ENCODE measurements at regions not wholly inside any gene's neighbourhood (a gene's known extent, or its start where the extent isn't known, plus 50 kb on each side); places are given as distances from the start of the nearest gene placed in this dataset.

DNA sequence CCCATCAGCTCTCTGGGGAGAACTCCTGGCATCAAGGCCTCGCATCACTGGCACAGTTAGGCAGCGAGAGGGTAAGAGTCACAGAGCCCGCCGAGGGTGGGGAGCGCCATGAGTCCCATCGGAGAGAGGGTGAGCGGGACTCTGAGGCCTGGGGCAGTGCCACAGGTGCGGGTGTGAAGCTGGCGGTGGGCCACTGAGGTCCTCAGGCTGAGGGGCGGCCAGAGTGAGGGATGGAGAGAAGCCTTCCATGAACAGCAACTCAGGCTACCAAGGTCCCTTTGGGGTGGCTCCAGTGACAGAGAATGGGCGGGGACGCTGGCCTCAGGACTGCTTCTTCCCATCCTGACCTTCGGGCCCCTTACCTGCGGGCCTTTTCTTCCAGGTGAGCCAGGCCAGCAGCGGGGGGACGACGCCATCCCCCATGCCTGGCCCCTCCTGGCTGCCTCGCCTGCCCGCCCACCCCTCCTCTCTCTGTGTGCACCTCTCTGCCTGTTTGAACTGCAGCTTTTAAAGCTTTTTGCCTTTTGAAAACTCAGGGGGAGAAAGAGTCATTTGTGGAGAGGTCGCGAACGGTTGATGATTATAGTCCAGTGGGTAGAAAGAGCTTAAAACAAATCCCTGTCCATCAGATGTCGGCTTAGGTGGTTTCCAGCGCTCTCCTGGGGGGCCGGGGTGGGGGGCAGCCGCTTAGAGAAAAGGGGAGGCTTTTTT lies 149.3 kb upstream of the GSE1 start:
- TF ChIP-seq POLR2A (IDR thresholded peaks at IDR 0.05): no peak
- TF ChIP-seq, protein P1, sequence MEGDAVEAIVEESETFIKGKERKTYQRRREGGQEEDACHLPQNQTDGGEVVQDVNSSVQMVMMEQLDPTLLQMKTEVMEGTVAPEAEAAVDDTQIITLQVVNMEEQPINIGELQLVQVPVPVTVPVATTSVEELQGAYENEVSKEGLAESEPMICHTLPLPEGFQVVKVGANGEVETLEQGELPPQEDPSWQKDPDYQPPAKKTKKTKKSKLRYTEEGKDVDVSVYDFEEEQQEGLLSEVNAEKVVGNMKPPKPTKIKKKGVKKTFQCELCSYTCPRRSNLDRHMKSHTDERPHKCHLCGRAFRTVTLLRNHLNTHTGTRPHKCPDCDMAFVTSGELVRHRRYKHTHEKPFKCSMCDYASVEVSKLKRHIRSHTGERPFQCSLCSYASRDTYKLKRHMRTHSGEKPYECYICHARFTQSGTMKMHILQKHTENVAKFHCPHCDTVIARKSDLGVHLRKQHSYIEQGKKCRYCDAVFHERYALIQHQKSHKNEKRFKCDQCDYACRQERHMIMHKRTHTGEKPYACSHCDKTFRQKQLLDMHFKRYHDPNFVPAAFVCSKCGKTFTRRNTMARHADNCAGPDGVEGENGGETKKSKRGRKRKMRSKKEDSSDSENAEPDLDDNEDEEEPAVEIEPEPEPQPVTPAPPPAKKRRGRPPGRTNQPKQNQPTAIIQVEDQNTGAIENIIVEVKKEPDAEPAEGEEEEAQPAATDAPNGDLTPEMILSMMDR (IDR thresholded peaks at IDR 0.05): no peak

Measured in lower leg skin (tissue), 3 donors.